A549 (cell line): ENCODE measurements at regions not wholly inside any gene's neighbourhood (a gene's known extent, or its start where the extent isn't known, plus 50 kb on each side); places are given as distances from the start of the nearest gene placed in this dataset.

Experiments used
- ATAC-seq, 2 experiments: fragments of 200-7000 bp in 1 of 2; fragments of >200 bp in 1 of 2; cut with Nextera tagmentation in 1 of 2; cut with Tn5 transposase in 1 of 2; 3 replicates each; pipeline versions ENCODE4 v1.8.0 to v1.9.1; 2018 to 2020; ENCODE audit warnings: mild to moderate bottlenecking in 1 of 2, moderate library complexity in 1 of 2
- CTCF ChIA-PET: fragments of 300-600 bp; sonication (Branson Sonifier 250); formaldehyde crosslinking; extraction: SDS; loops from one replicate; lab custom pipeline; 2021; ENCODE audit warnings: antibody characterized with exemption, inconsistent platforms; lab: Yijun Ruan, JAX
- POLR2A ChIA-PET: fragments of 350-600 bp; formaldehyde crosslinking; extraction: SDS; loops from one replicate; lab custom pipeline; 2021; ENCODE audit warnings: antibody characterized with exemption, inconsistent platforms; lab: Yijun Ruan, JAX
- DNase-seq, 2 experiments: peaks; one replicate each; pipeline versions ENCODE4 v3.0.0 to v3.0.0-alpha.2; 2011 to 2016; ENCODE audit warnings: low read depth in 1 of 2, low spot score in 1 of 2
- FAIRE-seq: peaks from 2 replicates; lab custom pipeline; 2011; peaks lifted over from hg19 to GRCh38; lab: Jason Lieb, UNC
- H3K27ac ChIP-seq, 2 experiments: fragments of >200 bp; sonication (Bioruptor Twin); formaldehyde crosslinking; 3 replicates each; pipeline ENCODE4 v1.5.1; 2016 to 2017
- H3K4me1 ChIP-seq: fragments of >200 bp; sonication (Bioruptor Twin); formaldehyde crosslinking; 3 replicates; pipeline ENCODE4 v1.6.1; 2016
- H3K4me2 ChIP-seq: fragments of >200 bp; sonication (Bioruptor Twin); formaldehyde crosslinking; 3 replicates; pipeline ENCODE4 v1.6.1; 2016
- H3K4me3 ChIP-seq: fragments of >200 bp; sonication (Bioruptor Twin); formaldehyde crosslinking; 3 replicates; pipeline ENCODE4 v1.5.1; 2016
- H3K9me3 ChIP-seq: fragments of >200 bp; sonication (Bioruptor Twin); formaldehyde crosslinking; 3 replicates; pipeline ENCODE4 v1.6.1; 2016
- CEBPB ChIP-seq, 2 experiments: fragments of >200 bp in 1 of 2; sonication (Bioruptor Twin) in 1 of 2; formaldehyde crosslinking in 1 of 2; IDR thresholded peaks; 2 replicates each; pipeline ENCODE4 v1.6.1; 2012 to 2016
- EHF ChIP-seq: fragments of 250-450 bp; sonication (Bioruptor Pico); IDR thresholded peaks from 2 replicates; pipeline ENCODE4 v1.5.0; 2020; ENCODE audit warnings: mild to moderate bottlenecking
- EP300 ChIP-seq, 2 experiments: fragments of >200 bp; sonication (Bioruptor Twin); formaldehyde crosslinking; IDR thresholded peaks; 2 replicates in 1 of 2; 3 replicates in 1 of 2; pipeline ENCODE4 v1.6.1; 2016 to 2017
- FOSB ChIP-seq: fragments of 250-450 bp; sonication (Bioruptor Pico); IDR thresholded peaks from 2 replicates; pipeline ENCODE4 v1.5.0; 2020; ENCODE audit warnings: mild to moderate bottlenecking, moderate library complexity
- FOSL2 ChIP-seq, 2 experiments: fragments of 450-650 bp in 1 of 2; fragments of >200 bp in 1 of 2; sonication (Bioruptor Twin) in 1 of 2; formaldehyde crosslinking; IDR thresholded peaks; 2 replicates each; pipeline versions ENCODE4 v1.5.0 to v1.6.1; 2016 to 2020; ENCODE audit warnings: mild to moderate bottlenecking in 1 of 2, moderate library complexity in 1 of 2
- FOXS1 ChIP-seq: fragments of 250-450 bp; sonication (Bioruptor Pico); IDR thresholded peaks from 2 replicates; pipeline ENCODE4 v1.5.0; 2020; ENCODE audit warnings: mild to moderate bottlenecking, moderate library complexity
- HDAC2 ChIP-seq: fragments of 200-600 bp; sonication (generic); IDR thresholded peaks from 2 replicates; pipeline ENCODE4 v1.6.1; 2016
- HEYL ChIP-seq: fragments of 250-450 bp; sonication (Bioruptor Pico); IDR thresholded peaks from 2 replicates; pipeline ENCODE4 v1.8.0; 2021; ENCODE audit warnings: mild to moderate bottlenecking, moderate library complexity
- HOXA7 ChIP-seq: fragments of 250-450 bp; sonication (Bioruptor Pico); IDR thresholded peaks from 2 replicates; pipeline ENCODE4 v1.5.0; 2020; ENCODE audit warnings: mild to moderate bottlenecking, moderate library complexity
- KDM1A ChIP-seq: fragments of 200-600 bp; sonication (generic); IDR thresholded peaks from 2 replicates; pipeline ENCODE4 v1.6.1; 2016; ENCODE audit warnings: low read depth, mild to moderate bottlenecking
- KDM5A ChIP-seq: fragments of 200-600 bp; sonication (generic); IDR thresholded peaks from 2 replicates; pipeline ENCODE4 v1.6.1; 2016; ENCODE audit warnings: antibody characterized with exemption, mild to moderate bottlenecking
- MAFK ChIP-seq: fragments of 450-650 bp; IDR thresholded peaks from 2 replicates; pipeline ENCODE4 v1.6.1; 2014; ENCODE audit not compliant: partially characterized antibody
- MAZ ChIP-seq: fragments of 150-350 bp; IDR thresholded peaks from 2 replicates; pipeline ENCODE4 v1.6.1; 2014; ENCODE audit warnings: antibody characterized with exemption, low read depth, low read length, borderline replicate concordance
- MYC ChIP-seq: IDR thresholded peaks from 2 replicates; pipeline ENCODE4 v1.6.1; 2012; ENCODE audit warnings: mild to moderate bottlenecking, inconsistent platforms, low read length, improper control_type of control experiment, borderline replicate concordance
- NPAS2 ChIP-seq: fragments of 250-450 bp; sonication (Bioruptor Pico); IDR thresholded peaks from 2 replicates; pipeline ENCODE4 v1.8.0; 2022; ENCODE audit warnings: mild to moderate bottlenecking, moderate library complexity, borderline replicate concordance
- NR3C1 ChIP-seq: fragments of >200 bp; sonication (Bioruptor Twin); formaldehyde crosslinking; IDR thresholded peaks from 3 replicates; pipeline ENCODE4 v1.6.1; 2017
- POLR2A ChIP-seq: IDR thresholded peaks from 2 replicates; pipeline ENCODE4 v1.6.1; 2012; ENCODE audit warnings: mild to moderate bottlenecking, low read length
- POLR2AphosphoS2 ChIP-seq: conservative IDR thresholded peaks from 2 replicates; pipeline ENCODE4 v1.6.1; 2012; ENCODE audit warnings: low read length, improper control_type of control experiment, inconsistent platforms
- RNF2 ChIP-seq: fragments of 200-600 bp; sonication (generic); IDR thresholded peaks from 2 replicates; pipeline ENCODE4 v1.6.1; 2016; ENCODE audit warnings: low read depth, mild to moderate bottlenecking, antibody characterized with exemption, moderate library complexity, borderline replicate concordance
- SMC3 ChIP-seq: fragments of >200 bp; sonication (Bioruptor Twin); formaldehyde crosslinking; IDR thresholded peaks from 3 replicates; pipeline ENCODE4 v1.6.1; 2018; ENCODE audit warnings: inconsistent platforms
- TP53 ChIP-seq: fragments of 250-450 bp; sonication (Bioruptor Pico); IDR thresholded peaks from 2 replicates; pipeline ENCODE4 v1.5.0; 2021; ENCODE audit warnings: mild to moderate bottlenecking, moderate library complexity
- ZNF302 ChIP-seq: fragments of 250-450 bp; sonication (Bioruptor Pico); IDR thresholded peaks from 2 replicates; pipeline ENCODE4 v1.9.0; 2021; ENCODE audit warnings: inconsistent platforms, mild to moderate bottlenecking, moderate library complexity
- WGBS: methylation state at CpG from one replicate; pipeline ENCODE4 v1.1.6; 2017; ENCODE audit errors: missing lambda C conversion rate; 5-methylcytosine and 5-hydroxymethylcytosine counted together
- TF ChIP-seq, protein P1 (sequence below): fragments of >200 bp; sonication (Bioruptor Twin); formaldehyde crosslinking; IDR thresholded peaks from 3 replicates; pipeline ENCODE4 v1.6.1; 2016
- TF ChIP-seq, protein P2 (sequence below): fragments of >200 bp; sonication (Bioruptor Twin); formaldehyde crosslinking; IDR thresholded peaks from 2 replicates; pipeline ENCODE4 v1.6.1; 2016
- TF ChIP-seq, protein P3 (sequence below): IDR thresholded peaks from 2 replicates; pipeline ENCODE4 v1.6.1; 2012
- TF ChIP-seq, protein P4 (sequence below): fragments of 450-650 bp; IDR thresholded peaks from 2 replicates; pipeline ENCODE4 v1.6.1; 2014; ENCODE audit warnings: antibody characterized with exemption
- TF ChIP-seq, protein P5 (sequence below): fragments of 250-450 bp; sonication (Bioruptor Pico); IDR thresholded peaks from 2 replicates; pipeline ENCODE4 v1.5.0; 2021; ENCODE audit warnings: mild to moderate bottlenecking, moderate library complexity, borderline replicate concordance

DNA sequence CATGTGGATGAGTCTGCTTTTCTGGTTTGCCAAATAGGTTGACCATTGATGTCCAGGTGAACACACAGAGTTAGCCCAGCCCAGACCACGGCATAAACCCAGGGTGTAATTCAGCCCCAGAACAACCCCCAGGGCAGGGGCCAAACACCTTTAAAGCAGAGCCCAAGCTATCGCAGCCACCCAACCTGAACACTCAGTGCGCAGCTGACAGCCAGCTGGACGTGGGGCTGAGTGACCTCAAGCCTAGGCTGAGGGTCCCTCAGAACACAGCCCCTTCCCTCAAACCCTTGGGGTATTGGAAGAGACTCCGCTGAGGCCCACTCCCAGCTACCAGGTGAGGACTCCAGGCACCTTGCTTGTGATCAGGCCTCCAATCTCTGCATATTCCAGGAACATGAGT lies 161.5 kb upstream of the NECTIN1 start:
- FAIRE-seq (no peak), ATAC-seq (no peak), DNase-seq (no peak)
- no peak overlapping the region for H3K4me2 ChIP-seq
- POLR2A ChIA-PET, result no interaction called here
- H3K9me3 ChIP-seq, result no peaks in the 10 kb centered on the region
- CTCF ChIA-PET, result interaction anchor here (1.5 kb wide), 1 partner anchor 13 kb away, joined by 6 read pairs; no protein-coding TSS in a partner anchor
- WGBS, result 47% methylated on average over 4 of the region's 5 CpGs
- no peak overlapping the region for H3K27ac ChIP-seq
- no peaks in the 10 kb centered on the region for H3K4me1 ChIP-seq
- H3K4me3 ChIP-seq, result no peak overlapping the region
- TF ChIP-seq CEBPB (IDR thresholded peaks at IDR 0.05) (no peak), NR3C1 (no peak), POLR2A (no peak), POLR2AphosphoS2 (no peak), RNF2 (no peak), SMC3 (no peak), FOSB (CRISPR knock-in tag) (no peak), TP53 (no peak)
- TF ChIP-seq, protein P1, sequence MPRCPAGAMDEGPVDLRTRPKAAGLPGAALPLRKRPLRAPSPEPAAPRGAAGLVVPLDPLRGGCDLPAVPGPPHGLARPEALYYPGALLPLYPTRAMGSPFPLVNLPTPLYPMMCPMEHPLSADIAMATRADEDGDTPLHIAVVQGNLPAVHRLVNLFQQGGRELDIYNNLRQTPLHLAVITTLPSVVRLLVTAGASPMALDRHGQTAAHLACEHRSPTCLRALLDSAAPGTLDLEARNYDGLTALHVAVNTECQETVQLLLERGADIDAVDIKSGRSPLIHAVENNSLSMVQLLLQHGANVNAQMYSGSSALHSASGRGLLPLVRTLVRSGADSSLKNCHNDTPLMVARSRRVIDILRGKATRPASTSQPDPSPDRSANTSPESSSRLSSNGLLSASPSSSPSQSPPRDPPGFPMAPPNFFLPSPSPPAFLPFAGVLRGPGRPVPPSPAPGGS, result no peak

DNA sequence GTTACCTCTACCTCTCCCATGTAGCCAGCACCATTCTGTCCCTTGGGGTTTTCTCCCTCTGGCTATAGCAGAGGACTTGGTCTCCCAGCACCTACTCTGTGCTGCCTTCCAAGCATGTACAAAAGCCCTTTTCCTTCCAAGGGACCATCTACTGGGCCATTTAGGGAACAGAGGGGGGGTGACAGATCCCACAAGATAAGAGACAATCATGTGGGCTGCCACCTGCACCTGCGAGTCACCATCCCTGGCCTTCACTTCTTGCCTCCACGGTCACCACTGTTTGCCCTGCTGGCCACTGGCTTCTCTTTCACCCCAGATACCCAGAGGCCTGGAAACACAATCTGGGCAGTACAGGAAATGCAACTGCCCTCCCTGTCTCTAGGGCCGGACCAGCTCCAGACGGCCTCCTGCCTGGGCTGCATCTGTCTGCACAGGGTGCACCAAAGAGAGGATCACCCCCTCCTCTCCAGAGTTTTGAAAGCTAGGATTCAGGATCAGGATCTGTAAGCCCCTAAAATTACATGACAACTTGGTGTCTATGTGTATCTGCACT lies 160.8 kb upstream of the NECTIN1 start:
- H3K4me3 ChIP-seq, result no peak overlapping the region
- no peak overlapping the region for H3K4me2 ChIP-seq
- no peak for DNase-seq
- CTCF ChIA-PET, result interaction anchor here (1.5 kb wide), 1 partner anchor 14 kb away, joined by 6 read pairs; no protein-coding TSS in a partner anchor
- H3K4me1 ChIP-seq, result no peaks in the 10 kb centered on the region
- POLR2A ChIA-PET, result no interaction called here
- ATAC-seq, result no peak
- no peak for TF ChIP-seq HEYL (CRISPR knock-in tag)
- TF ChIP-seq NPAS2 (CRISPR knock-in tag), result no peak
- TF ChIP-seq MYC, result no peak
- TF ChIP-seq, protein P2, sequence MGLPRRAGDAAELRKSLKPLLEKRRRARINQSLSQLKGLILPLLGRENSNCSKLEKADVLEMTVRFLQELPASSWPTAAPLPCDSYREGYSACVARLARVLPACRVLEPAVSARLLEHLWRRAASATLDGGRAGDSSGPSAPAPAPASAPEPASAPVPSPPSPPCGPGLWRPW, result no peak
- no peak for TF ChIP-seq EHF (CRISPR knock-in tag)
- TF ChIP-seq, protein P3, sequence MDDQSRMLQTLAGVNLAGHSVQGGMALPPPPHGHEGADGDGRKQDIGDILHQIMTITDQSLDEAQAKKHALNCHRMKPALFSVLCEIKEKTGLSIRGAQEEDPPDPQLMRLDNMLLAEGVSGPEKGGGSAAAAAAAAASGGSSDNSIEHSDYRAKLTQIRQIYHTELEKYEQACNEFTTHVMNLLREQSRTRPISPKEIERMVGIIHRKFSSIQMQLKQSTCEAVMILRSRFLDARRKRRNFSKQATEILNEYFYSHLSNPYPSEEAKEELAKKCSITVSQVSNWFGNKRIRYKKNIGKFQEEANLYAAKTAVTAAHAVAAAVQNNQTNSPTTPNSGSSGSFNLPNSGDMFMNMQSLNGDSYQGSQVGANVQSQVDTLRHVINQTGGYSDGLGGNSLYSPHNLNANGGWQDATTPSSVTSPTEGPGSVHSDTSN, result no peak
- TF ChIP-seq, protein P4, sequence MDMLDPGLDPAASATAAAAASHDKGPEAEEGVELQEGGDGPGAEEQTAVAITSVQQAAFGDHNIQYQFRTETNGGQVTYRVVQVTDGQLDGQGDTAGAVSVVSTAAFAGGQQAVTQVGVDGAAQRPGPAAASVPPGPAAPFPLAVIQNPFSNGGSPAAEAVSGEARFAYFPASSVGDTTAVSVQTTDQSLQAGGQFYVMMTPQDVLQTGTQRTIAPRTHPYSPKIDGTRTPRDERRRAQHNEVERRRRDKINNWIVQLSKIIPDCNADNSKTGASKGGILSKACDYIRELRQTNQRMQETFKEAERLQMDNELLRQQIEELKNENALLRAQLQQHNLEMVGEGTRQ, result no peak
- TF ChIP-seq MAFK, result no peak
- no peak for TF ChIP-seq EP300 (IDR thresholded peaks at IDR 0.05)
- TF ChIP-seq TP53, result no peak
- no peak for TF ChIP-seq POLR2A
- H3K9me3 ChIP-seq, result no peaks in the 10 kb centered on the region
- FAIRE-seq, result no peak
- WGBS, result 16% methylated on average over 4 of the region's 4 CpGs
- no peak overlapping the region for H3K27ac ChIP-seq

DNA sequence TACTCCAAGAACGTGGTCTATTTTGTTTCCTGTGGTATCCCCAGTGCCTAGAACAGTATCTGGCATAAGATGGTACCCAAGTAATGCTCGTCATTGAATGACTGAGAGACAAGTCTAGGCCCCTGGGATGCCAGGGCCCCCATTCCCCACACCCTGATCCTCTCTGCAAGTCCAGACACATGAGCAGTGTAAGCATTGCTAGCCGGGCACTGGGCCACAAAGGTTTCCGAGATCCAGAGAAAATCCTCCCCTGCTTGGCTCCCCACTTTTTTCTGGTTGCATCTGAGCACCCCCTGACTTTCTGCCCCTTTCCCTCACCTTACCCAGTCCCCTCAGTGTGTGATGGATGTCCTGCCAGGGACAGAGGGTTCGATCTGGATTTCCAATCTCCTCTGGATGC lies 160.1 kb upstream of the NECTIN1 start:
- WGBS, result 20% methylated on average over 5 of the region's 5 CpGs
- TF ChIP-seq FOXS1 (CRISPR knock-in tag), result no peak
- no peak for TF ChIP-seq FOSL2 (IDR thresholded peaks at IDR 0.05)
- TF ChIP-seq FOSL2 (CRISPR knock-in tag; IDR thresholded peaks at IDR 0.05), result no peak
- no peak for TF ChIP-seq EP300 (IDR thresholded peaks at IDR 0.05)
- TF ChIP-seq KDM5A, result no peak
- no peak for TF ChIP-seq POLR2A
- TF ChIP-seq ZNF302, result no peak
- TF ChIP-seq HOXA7, result no peak
- no peak for TF ChIP-seq MAZ
- TF ChIP-seq HDAC2, result no peak
- TF ChIP-seq, protein P5, sequence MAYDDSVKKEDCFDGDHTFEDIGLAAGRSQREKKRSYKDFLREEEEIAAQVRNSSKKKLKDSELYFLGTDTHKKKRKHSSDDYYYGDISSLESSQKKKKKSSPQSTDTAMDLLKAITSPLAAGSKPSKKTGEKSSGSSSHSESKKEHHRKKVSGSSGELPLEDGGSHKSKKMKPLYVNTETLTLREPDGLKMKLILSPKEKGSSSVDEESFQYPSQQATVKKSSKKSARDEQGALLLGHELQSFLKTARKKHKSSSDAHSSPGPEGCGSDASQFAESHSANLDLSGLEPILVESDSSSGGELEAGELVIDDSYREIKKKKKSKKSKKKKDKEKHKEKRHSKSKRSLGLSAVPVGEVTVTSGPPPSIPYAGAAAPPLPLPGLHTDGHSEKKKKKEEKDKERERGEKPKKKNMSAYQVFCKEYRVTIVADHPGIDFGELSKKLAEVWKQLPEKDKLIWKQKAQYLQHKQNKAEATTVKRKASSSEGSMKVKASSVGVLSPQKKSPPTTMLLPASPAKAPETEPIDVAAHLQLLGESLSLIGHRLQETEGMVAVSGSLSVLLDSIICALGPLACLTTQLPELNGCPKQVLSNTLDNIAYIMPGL, result no peak
- TF ChIP-seq KDM1A, result no peak
- TF ChIP-seq, all 56 proteins: peak for 0
- Histone ChIP-seq H3K4me2 (no peak overlapping the region), H3K4me3 (no peak overlapping the region), H3K27ac (no peak overlapping the region), H3K9me3 (no peaks in the 10 kb centered on the region), H3K4me1 (no peaks in the 10 kb centered on the region)
- no peak for FAIRE-seq
- ChIA-PET POLR2A (no interaction called here), CTCF (no interaction called here)
- ATAC-seq, result no peak
- no peak for DNase-seq
